SK-N-SH treated with all-trans-retinoic acid at 6 μM for 48 hours (cell line): ENCODE measurements at regions not wholly inside any gene's neighbourhood (a gene's known extent, or its start where the extent isn't known, plus 50 kb on each side); places are given as distances from the start of the nearest gene placed in this dataset.

ENCODE experiments used
- ARNTL ChIP-seq: fragments of 450-650 bp; formaldehyde crosslinking; IDR thresholded peaks from 2 replicates; pipeline ENCODE4 v1.5.0; 2020; ENCODE audit warnings: low read depth, mild to moderate bottlenecking, moderate library complexity, borderline replicate concordance
- ESRRG ChIP-seq: fragments of 250-450 bp; sonication (Bioruptor Pico); IDR thresholded peaks from 2 replicates; pipeline ENCODE4 v1.6.1; 2021; ENCODE audit warnings: mild to moderate bottlenecking
- GLIS3 ChIP-seq: fragments of 250-450 bp; sonication (Bioruptor Pico); IDR thresholded peaks from 2 replicates; pipeline ENCODE4 v1.5.0; 2020; ENCODE audit warnings: mild to moderate bottlenecking, moderate library complexity
- OSR1 ChIP-seq: fragments of 250-450 bp; sonication (Bioruptor Pico); IDR thresholded peaks from 2 replicates; pipeline ENCODE4 v1.8.0; 2022; ENCODE audit warnings: moderate library complexity, mild to moderate bottlenecking, inconsistent platforms
- PATZ1 ChIP-seq: fragments of 250-450 bp; sonication (Bioruptor Pico); IDR thresholded peaks from 2 replicates; pipeline ENCODE4 v1.8.0; 2020; ENCODE audit warnings: mild to moderate bottlenecking, moderate library complexity, borderline replicate concordance
- TCF4 ChIP-seq: fragments of 250-450 bp; sonication (Bioruptor Pico); IDR thresholded peaks from 2 replicates; pipeline ENCODE4 v1.8.0; 2021; ENCODE audit warnings: mild to moderate bottlenecking, moderate library complexity, borderline replicate concordance
- ZNF70 ChIP-seq: fragments of 450-650 bp; formaldehyde crosslinking; IDR thresholded peaks from 2 replicates; pipeline ENCODE4 v1.5.0; 2020; ENCODE audit warnings: mild to moderate bottlenecking, moderate library complexity
- ZNF8 ChIP-seq: fragments of 450-650 bp; formaldehyde crosslinking; IDR thresholded peaks from 2 replicates; pipeline ENCODE4 v1.5.0; 2020; ENCODE audit warnings: mild to moderate bottlenecking, moderate library complexity
- TF ChIP-seq, protein P1 (sequence below): fragments of 250-450 bp; sonication (Bioruptor Pico); IDR thresholded peaks from 2 replicates; pipeline ENCODE4 v1.5.1; 2020; ENCODE audit warnings: low read depth, mild to moderate bottlenecking, moderate library complexity
- TF ChIP-seq, protein P2 (sequence below): fragments of 250-450 bp; sonication (Bioruptor Pico); IDR thresholded peaks from 2 replicates; pipeline ENCODE4 v1.5.1; 2021; ENCODE audit warnings: mild to moderate bottlenecking, moderate library complexity

GRCh38 chr15:62275831-62276230 lies 110.7 kb upstream of the C2CD4B start:
- no peak for TF ChIP-seq GLIS3 (CRISPR knock-in tag)
- no peak for TF ChIP-seq ESRRG (CRISPR knock-in tag)
- no peak for TF ChIP-seq OSR1
- TF ChIP-seq ARNTL (CRISPR knock-in tag): no peak
- TF ChIP-seq, protein P1, sequence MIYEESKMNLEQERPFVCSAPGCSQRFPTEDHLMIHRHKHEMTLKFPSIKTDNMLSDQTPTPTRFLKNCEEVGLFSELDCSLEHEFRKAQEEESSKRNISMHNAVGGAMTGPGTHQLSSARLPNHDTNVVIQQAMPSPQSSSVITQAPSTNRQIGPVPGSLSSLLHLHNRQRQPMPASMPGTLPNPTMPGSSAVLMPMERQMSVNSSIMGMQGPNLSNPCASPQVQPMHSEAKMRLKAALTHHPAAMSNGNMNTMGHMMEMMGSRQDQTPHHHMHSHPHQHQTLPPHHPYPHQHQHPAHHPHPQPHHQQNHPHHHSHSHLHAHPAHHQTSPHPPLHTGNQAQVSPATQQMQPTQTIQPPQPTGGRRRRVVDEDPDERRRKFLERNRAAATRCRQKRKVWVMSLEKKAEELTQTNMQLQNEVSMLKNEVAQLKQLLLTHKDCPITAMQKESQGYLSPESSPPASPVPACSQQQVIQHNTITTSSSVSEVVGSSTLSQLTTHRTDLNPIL (CRISPR knock-in tag): no peak
- no peak for TF ChIP-seq ZNF70 (CRISPR knock-in tag)
- TF ChIP-seq, protein P2, sequence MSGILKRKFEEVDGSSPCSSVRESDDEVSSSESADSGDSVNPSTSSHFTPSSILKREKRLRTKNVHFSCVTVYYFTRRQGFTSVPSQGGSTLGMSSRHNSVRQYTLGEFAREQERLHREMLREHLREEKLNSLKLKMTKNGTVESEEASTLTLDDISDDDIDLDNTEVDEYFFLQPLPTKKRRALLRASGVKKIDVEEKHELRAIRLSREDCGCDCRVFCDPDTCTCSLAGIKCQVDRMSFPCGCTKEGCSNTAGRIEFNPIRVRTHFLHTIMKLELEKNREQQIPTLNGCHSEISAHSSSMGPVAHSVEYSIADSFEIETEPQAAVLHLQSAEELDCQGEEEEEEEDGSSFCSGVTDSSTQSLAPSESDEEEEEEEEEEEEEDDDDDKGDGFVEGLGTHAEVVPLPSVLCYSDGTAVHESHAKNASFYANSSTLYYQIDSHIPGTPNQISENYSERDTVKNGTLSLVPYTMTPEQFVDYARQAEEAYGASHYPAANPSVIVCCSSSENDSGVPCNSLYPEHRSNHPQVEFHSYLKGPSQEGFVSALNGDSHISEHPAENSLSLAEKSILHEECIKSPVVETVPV (CRISPR knock-in tag): no peak
- TF ChIP-seq ZNF8 (CRISPR knock-in tag): no peak
- no peak for TF ChIP-seq PATZ1 (CRISPR knock-in tag)
- TF ChIP-seq TCF4: no peak
